ENCODE measurements at regions not wholly inside any gene's neighbourhood (a gene's known extent, or its start where the extent isn't known, plus 50 kb on each side); places are given as distances from the start of the nearest gene placed in this dataset.

- Histone ChIP-seq H3K36me3 (ENCODE audit: insufficient read depth, low read length) (no peaks in the 10 kb centered on the region), H3K4me3 (ENCODE audit: low read length) (no peak overlapping the region), H3K4me2 (ENCODE audit: low read length) (no peak overlapping the region), H3K27me3 (ENCODE audit: insufficient read depth, low read depth, low read length) (no peaks in the 10 kb centered on the region), H3K9me3 (ENCODE audit: low read length) (no peaks in the 10 kb centered on the region), H3K9me2 (ENCODE audit: insufficient read depth, low read length) (no peaks in the 10 kb centered on the region), H3K9ac (ENCODE audit: low read length) (no peak overlapping the region), H3K27ac (ENCODE audit: low read length) (no peak overlapping the region), H4K20me1 (ENCODE audit: insufficient read depth) (no peaks in the 10 kb centered on the region), H3F3A (ENCODE audit: insufficient read depth, low read length, poor library complexity, severe bottlenecking) (no peaks in the 10 kb centered on the region), H3K79me2 (replicated peaks; ENCODE audit: insufficient read depth, low read length) (no peaks in the 10 kb centered on the region), H2AFZ (ENCODE audit: low read depth, low read length) (no peak overlapping the region)
- TF ChIP-seq REST (IDR thresholded peaks at IDR 0.05; ENCODE audit: borderline replicate concordance), result no peak
- TF ChIP-seq CTCF (IDR thresholded peaks at IDR 0.05; ENCODE audit: poor library complexity, severe bottlenecking), result no peak
- TF ChIP-seq POLR2AphosphoS5 (IDR thresholded peaks at IDR 0.05), result no peak
Observed at GRCh38 chr14:85263916-85264675, 265.8 kb upstream of the FLRT2 start.

- H3K9me3 ChIP-seq (ENCODE audit: low read length), result no peaks in the 10 kb centered on the region
- H3F3A ChIP-seq (ENCODE audit: insufficient read depth, low read length, poor library complexity, severe bottlenecking), result no peaks in the 10 kb centered on the region
- no peaks in the 10 kb centered on the region for H3K79me2 ChIP-seq (replicated peaks; ENCODE audit: insufficient read depth, low read length)
- no peaks in the 10 kb centered on the region for H4K20me1 ChIP-seq (ENCODE audit: insufficient read depth)
- no peaks in the 10 kb centered on the region for H3K9me2 ChIP-seq (ENCODE audit: insufficient read depth, low read length)
- H3K27me3 ChIP-seq (ENCODE audit: insufficient read depth, low read depth, low read length), result no peaks in the 10 kb centered on the region
- no peak overlapping the region for H2AFZ ChIP-seq (ENCODE audit: low read depth, low read length)
- TF ChIP-seq EP300 (conservative IDR thresholded peaks at IDR 0.05; ENCODE audit: poor library complexity, severe bottlenecking) (no peak), CTCF (IDR thresholded peaks at IDR 0.05; ENCODE audit: poor library complexity, severe bottlenecking) (no peak), MXI1 (conservative IDR thresholded peaks at IDR 0.05; ENCODE audit: poor library complexity, severe bottlenecking) (no peak), SMC3 (conservative IDR thresholded peaks at IDR 0.05; ENCODE audit: poor library complexity) (no peak), EZH2 (IDR thresholded peaks at IDR 0.05; ENCODE audit: borderline replicate concordance, insufficient read depth, low read length, poor library complexity, severe bottlenecking) (no peak), RAD21 (conservative IDR thresholded peaks at IDR 0.05) (no peak), TAF1 (IDR thresholded peaks at IDR 0.05; ENCODE audit: low read depth) (no peak), REST (IDR thresholded peaks at IDR 0.05; ENCODE audit: borderline replicate concordance) (no peak), POLR2AphosphoS5 (IDR thresholded peaks at IDR 0.05) (no peak)
- H3K36me3 ChIP-seq (ENCODE audit: insufficient read depth, low read length), result no peaks in the 10 kb centered on the region
- H3K4me2 ChIP-seq (ENCODE audit: low read length), result no peak overlapping the region
- H3K4me3 ChIP-seq (ENCODE audit: low read length), result no peak overlapping the region
- H3K27ac ChIP-seq (ENCODE audit: low read length), result no peak overlapping the region
- no peak overlapping the region for H3K9ac ChIP-seq (ENCODE audit: low read length)
Observed at GRCh38 chr14:85273099-85273677, 256.8 kb upstream of the FLRT2 start.
